Smooth muscle cell (in vitro differentiated cells): ENCODE measurements at regions not wholly inside any gene's neighbourhood (a gene's known extent, or its start where the extent isn't known, plus 50 kb on each side); places are given as distances from the start of the nearest gene placed in this dataset.

Experiments
- DNase-seq: peaks from one replicate; lab custom pipeline; 2025; ENCODE audit not compliant: unreplicated experiment; lab: John Stamatoyannopoulos, UW
- H2AFZ ChIP-seq: fragments of 200-600 bp; sonication (generic); 2 replicates; pipeline ENCODE4 v1.6.0; 2016; ENCODE audit warnings: antibody characterized with exemption, low read depth, mild to moderate bottlenecking
- H3F3A ChIP-seq: fragments of 200-600 bp; sonication (generic); 2 replicates; pipeline ENCODE4 v1.6.0; 2017; ENCODE audit warnings: antibody characterized with exemption, low read depth
- H3K27ac ChIP-seq: fragments of 200-600 bp; sonication (generic); 2 replicates; pipeline ENCODE4 v1.5.1; 2016; ENCODE audit warnings: low read depth, mild to moderate bottlenecking
- H3K27me3 ChIP-seq: fragments of 200-600 bp; sonication (generic); 2 replicates; pipeline ENCODE4 v1.6.1; 2016; ENCODE audit warnings: low read depth, mild to moderate bottlenecking
- H3K36me3 ChIP-seq: fragments of 200-600 bp; sonication (generic); 2 replicates; pipeline ENCODE4 v1.5.1; 2016; ENCODE audit warnings: low read depth
- H3K4me1 ChIP-seq: fragments of 200-600 bp; sonication (generic); 2 replicates; pipeline ENCODE4 v1.5.1; 2016; ENCODE audit warnings: low read depth
- H3K4me2 ChIP-seq: fragments of 200-600 bp; sonication (generic); 2 replicates; pipeline ENCODE4 v1.6.0; 2016; ENCODE audit warnings: mild to moderate bottlenecking
- H3K4me3 ChIP-seq: fragments of 200-600 bp; sonication (generic); 2 replicates; pipeline ENCODE4 v1.5.1; 2016; ENCODE audit warnings: mild to moderate bottlenecking
- H3K79me2 ChIP-seq: fragments of 200-600 bp; sonication (generic); 2 replicates; pipeline ENCODE4 v1.6.0; 2016; ENCODE audit warnings: low read depth, mild to moderate bottlenecking
- H3K9ac ChIP-seq: fragments of 200-600 bp; sonication (generic); 2 replicates; pipeline ENCODE4 v1.6.0; 2016; ENCODE audit warnings: low read depth
- H3K9me3 ChIP-seq: fragments of 200-600 bp; sonication (generic); replicated peaks from 2 replicates; pipeline ENCODE4 v1.5.1; 2016; ENCODE audit warnings: low read depth
- H4K20me1 ChIP-seq: fragments of 200-600 bp; sonication (generic); 2 replicates; pipeline ENCODE4 v1.6.0; 2016; ENCODE audit warnings: low read depth
- WGBS: methylation state at CpG from one replicate; pipeline ENCODE4 v1.1.7; 2016; ENCODE audit warnings: low lambda C conversion rate; 5-methylcytosine and 5-hydroxymethylcytosine counted together
- TF ChIP-seq, protein P1 (sequence below): fragments of 200-600 bp; sonication (generic); IDR thresholded peaks from 2 replicates; pipeline ENCODE4 v1.5.1; 2017; ENCODE audit warnings: borderline replicate concordance, mild to moderate bottlenecking, antibody characterized with exemption; ENCODE audit not compliant: insufficient read depth, poor library complexity, severe bottlenecking

DNA sequence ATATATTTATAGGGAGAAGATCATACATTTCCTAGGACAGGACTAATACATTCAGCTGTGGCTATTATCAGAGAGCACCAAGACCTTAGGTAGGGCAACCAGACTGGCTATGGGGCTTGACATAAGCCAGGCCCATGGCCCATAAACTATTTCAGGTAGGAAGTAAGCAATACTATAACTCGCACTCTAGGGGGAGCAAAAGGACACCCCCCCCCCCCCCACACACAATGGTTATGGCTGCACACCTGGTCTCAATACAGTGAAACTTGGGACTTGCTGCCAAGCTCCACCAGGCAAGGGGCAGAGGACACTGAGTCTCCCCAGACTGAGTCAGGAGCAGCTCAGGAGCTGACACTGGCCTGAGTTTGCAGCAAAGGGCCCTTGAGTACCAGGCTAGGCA is 348.9 kb upstream of the ASIC2 start:
- Histone ChIP-seq H3K36me3 (no peaks in the 10 kb centered on the region), H4K20me1 (no peaks in the 10 kb centered on the region), H2AFZ (no peak overlapping the region), H3K79me2 (no peaks in the 10 kb centered on the region), H3K27me3 (peaks cover 16% of the 10 kb centered on the region), H3K9me3 (no peaks in the 10 kb centered on the region), H3F3A (no peaks in the 10 kb centered on the region), H3K9ac (no peak overlapping the region), H3K4me2 (no peak overlapping the region), H3K4me3 (no peak overlapping the region), H3K27ac (no peak overlapping the region), H3K4me1 (peaks cover 8% of the 10 kb centered on the region)
- TF ChIP-seq, protein P1, sequence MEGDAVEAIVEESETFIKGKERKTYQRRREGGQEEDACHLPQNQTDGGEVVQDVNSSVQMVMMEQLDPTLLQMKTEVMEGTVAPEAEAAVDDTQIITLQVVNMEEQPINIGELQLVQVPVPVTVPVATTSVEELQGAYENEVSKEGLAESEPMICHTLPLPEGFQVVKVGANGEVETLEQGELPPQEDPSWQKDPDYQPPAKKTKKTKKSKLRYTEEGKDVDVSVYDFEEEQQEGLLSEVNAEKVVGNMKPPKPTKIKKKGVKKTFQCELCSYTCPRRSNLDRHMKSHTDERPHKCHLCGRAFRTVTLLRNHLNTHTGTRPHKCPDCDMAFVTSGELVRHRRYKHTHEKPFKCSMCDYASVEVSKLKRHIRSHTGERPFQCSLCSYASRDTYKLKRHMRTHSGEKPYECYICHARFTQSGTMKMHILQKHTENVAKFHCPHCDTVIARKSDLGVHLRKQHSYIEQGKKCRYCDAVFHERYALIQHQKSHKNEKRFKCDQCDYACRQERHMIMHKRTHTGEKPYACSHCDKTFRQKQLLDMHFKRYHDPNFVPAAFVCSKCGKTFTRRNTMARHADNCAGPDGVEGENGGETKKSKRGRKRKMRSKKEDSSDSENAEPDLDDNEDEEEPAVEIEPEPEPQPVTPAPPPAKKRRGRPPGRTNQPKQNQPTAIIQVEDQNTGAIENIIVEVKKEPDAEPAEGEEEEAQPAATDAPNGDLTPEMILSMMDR, result no peak
- 33% methylated on average over 1 of the region's 1 CpG for WGBS
- no peak for DNase-seq

DNA sequence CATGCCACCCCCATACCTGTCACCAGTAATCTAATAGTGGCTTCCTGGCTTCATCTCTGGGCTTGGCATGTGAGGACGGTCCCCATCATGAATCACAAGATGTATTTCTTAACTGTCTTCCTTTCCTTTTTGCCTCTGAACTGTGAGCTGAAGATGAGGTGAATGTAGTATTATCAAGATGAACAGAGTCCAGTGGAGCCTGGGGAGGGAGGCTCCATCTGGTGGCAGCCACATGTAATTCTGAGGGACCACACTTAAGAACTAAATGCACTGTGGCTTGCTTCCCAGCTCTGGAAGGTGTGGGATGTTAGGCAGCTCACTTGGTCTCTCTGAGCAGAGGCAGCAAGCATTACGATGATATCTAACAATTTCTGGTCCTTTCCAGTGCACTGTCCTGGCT is 354.9 kb upstream of the ASIC2 start:
- H3K9me3 ChIP-seq, result no peaks in the 10 kb centered on the region
- H3K27ac ChIP-seq, result no peak overlapping the region
- no peak overlapping the region for H3K9ac ChIP-seq
- DNase-seq, result no peak
- no peak overlapping the region for H3K4me2 ChIP-seq
- H4K20me1 ChIP-seq, result no peaks in the 10 kb centered on the region
- TF ChIP-seq, protein P1, result peak; percentile 44
- no peak overlapping the region for H3K4me3 ChIP-seq
- WGBS, result 53% methylated on average over 2 of the region's 2 CpGs
- H3K36me3 ChIP-seq, result no peaks in the 10 kb centered on the region
- H3F3A ChIP-seq, result no peaks in the 10 kb centered on the region
- no peaks in the 10 kb centered on the region for H3K4me1 ChIP-seq
- no peak overlapping the region for H2AFZ ChIP-seq
- no peaks in the 10 kb centered on the region for H3K79me2 ChIP-seq
- peaks cover 42% of the 10 kb centered on the region for H3K27me3 ChIP-seq

DNA sequence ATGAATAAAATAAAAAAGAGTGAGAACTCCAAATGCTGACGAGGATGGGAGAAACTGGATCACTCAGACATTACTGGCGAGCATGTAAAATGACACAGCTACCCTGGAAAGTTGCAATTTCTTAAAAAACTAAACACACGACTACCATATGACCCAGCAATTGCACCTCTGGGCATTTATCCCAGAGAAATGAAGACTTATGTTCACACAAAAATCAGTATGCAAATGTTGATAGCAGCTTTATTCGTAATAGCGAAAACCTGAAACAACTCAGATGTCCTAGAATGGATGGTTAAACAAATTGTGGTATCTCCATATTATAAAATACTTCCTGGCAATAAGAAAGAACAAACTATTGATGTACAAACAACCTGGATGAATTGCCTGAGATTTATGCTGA is 357.2 kb upstream of the ASIC2 start:
- Histone ChIP-seq H3K4me2 (no peak overlapping the region), H3K27me3 (peaks cover 49% of the 10 kb centered on the region), H3F3A (no peaks in the 10 kb centered on the region), H3K27ac (no peak overlapping the region), H3K4me3 (no peak overlapping the region), H3K36me3 (no peaks in the 10 kb centered on the region), H4K20me1 (no peaks in the 10 kb centered on the region), H3K9ac (no peak overlapping the region), H3K9me3 (no peaks in the 10 kb centered on the region), H2AFZ (no peak overlapping the region), H3K79me2 (no peaks in the 10 kb centered on the region), H3K4me1 (no peaks in the 10 kb centered on the region)
- 76% methylated on average over 5 of the region's 5 CpGs for WGBS
- TF ChIP-seq, protein P1, result no peak
- no peak for DNase-seq

DNA sequence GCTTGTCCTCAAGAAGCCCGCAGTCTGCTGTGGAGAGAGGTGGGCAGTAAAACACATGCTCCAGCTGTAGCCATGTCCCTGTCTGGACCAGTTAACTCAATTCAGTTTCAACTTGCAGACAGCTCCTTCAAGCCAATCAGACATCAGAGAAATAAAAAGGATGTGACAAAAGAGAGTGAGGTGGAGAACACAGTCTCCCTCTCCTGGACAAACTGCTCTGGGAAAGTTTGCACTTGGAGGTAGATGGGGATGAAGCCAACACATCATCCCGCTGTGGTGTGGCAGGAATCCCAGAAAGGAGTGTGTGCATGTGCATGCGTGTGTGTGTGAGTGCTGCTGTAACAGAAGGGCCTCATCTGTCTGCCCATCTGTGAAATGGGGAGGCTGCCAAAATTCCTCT is 358.6 kb upstream of the ASIC2 start:
- no peak for DNase-seq
- no peaks in the 10 kb centered on the region for H3F3A ChIP-seq
- peaks cover 39% of the 10 kb centered on the region for H3K27me3 ChIP-seq
- WGBS, result 79% methylated on average over 3 of the region's 3 CpGs
- no peak overlapping the region for H3K9ac ChIP-seq
- H3K4me1 ChIP-seq, result no peaks in the 10 kb centered on the region
- TF ChIP-seq, protein P1, result no peak
- no peaks in the 10 kb centered on the region for H3K79me2 ChIP-seq
- H3K4me3 ChIP-seq, result no peak overlapping the region
- H3K27ac ChIP-seq, result no peak overlapping the region
- no peaks in the 10 kb centered on the region for H3K9me3 ChIP-seq
- H2AFZ ChIP-seq, result no peak overlapping the region
- no peaks in the 10 kb centered on the region for H3K36me3 ChIP-seq
- H3K4me2 ChIP-seq, result no peak overlapping the region
- H4K20me1 ChIP-seq, result no peaks in the 10 kb centered on the region
